NCI-H526 treated with DMSO at 0.1 percent for 48 hours (cell line): ENCODE measurements at regions not wholly inside any gene's neighbourhood (a gene's known extent, or its start where the extent isn't known, plus 50 kb on each side); places are given as distances from the start of the nearest gene placed in this dataset.

Experiments
- DNase-seq: peaks from one replicate; lab custom pipeline; 2025; lab: John Stamatoyannopoulos, UW

- no peak for DNase-seq
Measured at GRCh38 chr20:40230486-40230885, 458.6 kb downstream of the MAFB start.

GRCh38 chr20:40225596-40225995, 463.4 kb downstream of the MAFB start:
- no peak for DNase-seq

GRCh38 chr20:40223810-40224209, 465.2 kb downstream of the MAFB start:
- no peak for DNase-seq

DNA sequence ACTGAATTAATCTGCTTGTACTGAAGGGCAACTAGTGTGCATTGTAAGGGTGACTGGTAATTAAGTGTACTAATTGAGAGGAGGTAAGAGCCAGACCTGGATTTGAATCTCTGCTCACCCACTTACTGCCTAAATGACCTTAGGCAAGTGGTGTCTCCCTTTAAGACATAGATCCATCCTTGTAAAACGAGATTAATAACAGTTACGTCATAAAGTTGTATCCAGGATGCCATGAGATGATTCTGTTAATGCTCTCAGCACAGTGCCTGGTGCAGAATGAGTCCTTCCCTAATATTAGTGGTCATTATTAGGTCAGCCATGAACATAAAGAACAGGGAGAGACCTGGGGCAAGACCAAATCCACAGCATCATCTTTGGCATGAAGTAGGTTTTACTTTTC, 470.1 kb downstream of the MAFB start:
- no peak for DNase-seq

DNA sequence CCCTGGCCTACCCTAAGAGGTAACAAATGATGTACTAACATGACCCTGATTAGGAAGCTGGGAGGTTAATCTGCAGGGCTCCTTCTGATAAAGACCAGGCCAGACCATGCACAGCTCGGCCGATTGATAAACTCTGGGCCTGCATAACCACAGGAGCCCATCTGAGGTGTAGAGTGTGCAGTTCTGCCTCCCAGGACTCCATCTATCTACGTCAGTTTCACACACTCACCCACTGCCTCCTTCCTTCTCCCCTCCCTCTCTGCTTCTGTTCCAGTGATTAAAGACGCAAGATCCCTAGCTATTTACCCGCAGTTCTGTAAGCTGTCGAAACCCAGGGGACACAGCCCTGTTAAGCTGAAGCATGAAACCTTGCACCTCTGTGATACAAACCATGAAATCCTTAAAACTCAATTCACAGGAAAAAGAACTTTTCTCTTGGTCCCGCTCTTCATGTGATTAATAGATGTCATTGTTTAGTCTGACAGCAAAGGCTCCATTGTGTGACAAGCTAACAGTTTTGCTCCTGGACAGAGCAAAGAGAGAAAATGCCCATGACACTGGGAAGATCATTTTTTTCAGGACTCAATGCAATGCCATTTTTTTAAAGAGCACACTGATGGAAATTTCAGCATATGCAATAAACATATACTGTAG, 470.6 kb downstream of the MAFB start:
- no peak for DNase-seq

- no peak for DNase-seq
Measured at GRCh38 chr20:40207655-40208054, 481.4 kb downstream of the MAFB start.

DNA sequence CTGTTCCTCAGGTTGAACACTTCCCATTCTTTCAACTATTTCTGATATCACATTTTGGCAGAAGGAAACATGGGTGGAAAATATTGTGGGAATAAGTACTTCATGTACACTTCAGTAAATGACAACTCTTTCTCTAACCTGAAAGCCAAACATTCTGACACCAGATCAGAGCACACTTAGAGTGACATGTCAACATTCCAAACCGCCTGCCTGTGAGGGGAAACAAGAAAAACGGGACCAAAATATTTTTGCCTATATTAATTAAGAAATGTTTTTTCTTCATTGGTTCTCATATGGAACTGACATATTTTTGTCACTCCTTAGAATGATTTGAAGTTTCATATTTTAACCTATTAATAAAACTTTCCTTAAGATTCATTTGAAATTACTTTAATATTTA, 483.1 kb downstream of the MAFB start:
- DNase-seq: no peak

DNA sequence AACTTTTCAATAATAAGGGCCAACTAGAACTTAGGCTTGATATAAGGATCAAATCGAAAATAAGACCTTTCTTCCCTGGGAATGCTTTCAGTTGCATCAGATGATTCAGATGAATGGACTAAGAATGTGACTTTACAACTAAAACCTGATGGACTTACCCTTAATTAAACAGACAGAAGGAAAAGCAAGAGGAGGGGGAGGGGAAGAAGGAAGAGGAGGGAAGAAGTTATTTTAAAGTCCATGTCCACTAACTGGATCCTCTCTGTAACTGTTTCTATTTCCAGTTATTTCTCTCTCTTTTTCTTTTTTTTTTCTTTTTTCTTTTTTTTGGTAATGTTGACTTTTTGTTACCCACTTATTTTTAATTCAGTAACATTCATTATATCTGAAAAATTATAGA, 486.0 kb downstream of the MAFB start:
- no peak for DNase-seq

- DNase-seq: no peak
Measured at GRCh38 chr20:40197691-40198090, 491.3 kb downstream of the MAFB start.

DNA sequence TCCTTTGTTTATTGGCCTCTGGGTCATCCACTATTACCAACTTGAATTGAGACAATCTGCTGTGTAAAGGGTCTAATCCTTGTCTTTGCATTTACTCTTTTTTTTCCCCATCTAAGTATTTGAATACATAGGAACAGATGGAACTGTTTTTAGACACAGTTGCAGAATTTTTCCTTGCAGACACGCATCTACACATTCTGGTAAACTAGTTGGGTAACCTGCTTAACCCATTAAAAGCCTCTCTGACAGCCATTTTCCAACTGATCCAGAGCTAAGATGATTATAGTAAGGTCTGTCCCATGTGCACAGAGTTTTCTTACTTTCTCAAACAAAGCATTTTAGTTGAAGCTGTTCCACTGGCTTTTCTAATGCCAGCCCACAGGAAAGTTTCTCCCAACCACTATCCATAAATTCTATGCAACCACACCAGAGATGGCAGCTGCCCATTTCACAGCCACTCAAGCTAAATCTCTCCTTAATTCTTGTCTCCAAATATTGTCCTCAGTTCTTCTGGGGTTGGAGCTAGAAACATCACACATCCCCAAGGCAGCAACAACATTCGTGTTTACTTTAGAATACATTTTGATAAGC, 492.1 kb downstream of the MAFB start:
- no peak for DNase-seq

GRCh38 chr20:40195742-40196141, 493.3 kb downstream of the MAFB start:
- DNase-seq: no peak

DNA sequence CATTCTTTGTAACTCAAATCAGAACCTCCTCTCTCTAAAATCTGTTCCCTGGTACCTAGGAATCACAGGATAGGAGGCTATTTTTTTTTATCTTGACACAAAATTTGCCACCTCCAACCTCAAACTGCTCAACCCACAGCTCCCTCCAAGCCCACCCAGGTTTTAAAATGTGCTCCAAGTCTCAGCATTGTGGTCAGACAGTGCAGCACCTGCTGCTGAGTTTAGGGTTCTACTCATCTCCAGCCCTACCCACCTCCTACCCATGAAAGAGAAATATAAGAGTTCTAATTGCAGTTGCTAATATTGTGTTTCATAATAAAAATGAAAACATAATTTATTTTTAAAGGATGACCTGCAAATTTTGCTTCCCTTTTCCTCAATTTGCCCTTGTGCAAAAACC, 496.5 kb downstream of the MAFB start:
- no peak for DNase-seq

DNA sequence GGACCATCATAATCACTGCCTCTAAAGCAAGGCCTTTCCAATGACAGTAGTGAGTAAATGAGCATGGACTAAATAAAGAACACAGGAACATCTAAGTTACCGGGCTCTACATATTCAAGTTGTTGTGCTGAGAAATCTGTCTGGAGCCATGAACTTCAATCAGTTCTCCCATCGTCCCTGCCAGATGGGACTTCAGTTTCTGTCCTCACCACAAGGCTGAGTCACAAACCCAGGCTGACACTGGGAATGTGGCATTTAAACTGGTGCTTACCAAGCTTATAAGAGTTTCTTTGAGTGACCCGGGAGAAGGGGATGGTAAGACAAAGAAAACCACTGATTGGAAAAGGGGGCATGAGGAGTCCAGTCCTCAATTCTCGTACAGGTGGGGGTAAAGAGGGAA, 497.0 kb downstream of the MAFB start:
- DNase-seq: no peak

GRCh38 chr20:40191573-40191972, 497.5 kb downstream of the MAFB start:
- DNase-seq: no peak

- no peak for DNase-seq
Measured at GRCh38 chr20:40189621-40190020, 499.4 kb downstream of the MAFB start.

DNA sequence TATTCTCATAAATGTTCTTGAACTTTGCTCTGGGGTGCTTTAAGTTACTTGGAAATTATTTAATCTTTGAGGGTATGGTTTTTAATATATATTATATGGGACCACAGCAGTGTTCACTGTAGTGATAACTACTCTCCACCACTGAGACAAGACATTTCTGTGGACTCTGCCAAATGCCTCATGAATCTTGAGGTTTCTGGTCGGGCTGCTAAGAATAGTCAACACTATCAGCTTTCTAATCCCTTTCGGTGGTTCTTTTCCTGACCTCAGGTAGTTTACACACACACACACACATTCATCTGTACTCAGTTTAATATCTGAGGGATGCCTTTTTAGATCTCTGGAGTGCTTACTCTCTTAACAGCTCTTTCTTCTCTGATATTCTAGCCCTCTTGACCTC, 500.7 kb downstream of the MAFB start:
- DNase-seq: no peak

GRCh38 chr20:40186826-40187225, 502.2 kb downstream of the MAFB start:
- DNase-seq: no peak

- DNase-seq: no peak
Measured at GRCh38 chr20:40181676-40182075, 507.4 kb downstream of the MAFB start.

DNA sequence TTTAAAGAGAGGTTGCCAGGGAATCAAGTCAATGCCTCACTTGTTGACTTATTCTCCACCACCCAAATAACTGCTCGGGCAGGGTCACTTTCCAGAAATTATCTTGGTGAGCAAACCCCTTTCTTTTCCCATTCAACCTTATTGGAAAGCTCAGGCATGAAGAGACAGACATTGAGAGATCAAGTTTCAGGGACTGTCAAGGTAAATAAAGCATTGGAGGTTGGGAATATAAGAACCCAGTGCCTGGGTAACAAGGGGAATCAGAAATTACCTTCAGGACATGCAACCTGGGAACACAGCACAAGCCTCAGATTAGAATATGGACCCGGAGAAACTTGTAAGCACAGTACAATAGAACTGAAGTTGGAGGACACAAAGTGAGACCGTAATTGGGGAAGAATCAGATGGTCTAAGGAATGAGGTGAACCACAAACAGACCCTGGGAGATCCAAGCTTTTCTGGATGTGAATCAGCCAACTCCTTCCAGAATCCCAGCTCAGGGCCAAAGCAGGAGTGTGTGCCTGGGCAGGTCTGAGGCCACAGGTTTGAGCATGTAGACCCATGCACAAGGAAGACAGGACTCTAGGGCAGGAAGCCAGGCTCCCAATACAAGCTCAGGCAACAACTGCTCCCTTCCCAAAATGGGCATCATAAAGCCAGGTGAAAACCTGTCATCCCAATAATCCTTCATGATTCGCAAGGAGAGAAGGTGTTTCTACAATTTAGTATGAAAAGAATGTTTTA, 512.8 kb downstream of the MAFB start:
- DNase-seq: peak; percentile 38

GRCh38 chr20:40175296-40175695, 513.7 kb downstream of the MAFB start:
- no peak for DNase-seq

GRCh38 chr20:40173872-40174271, 515.2 kb downstream of the MAFB start:
- no peak for DNase-seq

- DNase-seq: no peak
Measured at GRCh38 chr20:40168981-40169620, 519.9 kb downstream of the MAFB start.

- DNase-seq: no peak
Measured at GRCh38 chr20:40161391-40161790, 527.6 kb downstream of the MAFB start.
